ENCODE measurements at regions not wholly inside any gene's neighbourhood (a gene's known extent, or its start where the extent isn't known, plus 50 kb on each side); places are given as distances from the start of the nearest gene placed in this dataset.

- no peak for DNase-seq (ENCODE audit: low read depth)
Observed at GRCh38 chr4:174438711-174439110, 83.6 kb downstream of the HPGD start.

DNA sequence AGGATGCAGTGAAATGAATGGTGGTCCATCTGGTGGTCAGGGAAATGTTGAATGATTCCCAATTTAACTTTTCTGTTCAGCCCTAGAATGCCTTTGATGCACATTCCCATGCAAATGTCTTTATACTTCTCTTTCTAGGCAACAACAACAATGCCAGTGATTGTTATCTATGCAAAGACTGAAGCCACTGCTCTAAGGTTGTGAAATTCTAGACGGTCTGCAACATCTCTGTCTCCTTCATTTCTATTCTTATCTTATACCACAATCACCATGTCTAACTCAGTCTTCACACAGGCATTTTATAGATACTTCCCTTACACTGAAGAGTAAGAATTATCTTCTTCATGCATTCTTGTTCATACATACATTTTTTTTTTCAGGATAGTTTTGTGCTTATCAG is 84.5 kb downstream of the HPGD start:
- DNase-seq (ENCODE audit: low read depth), result no peak

GRCh38 chr4:174437324-174437723 is 85.0 kb downstream of the HPGD start:
- peak; percentile 35 for DNase-seq (ENCODE audit: low read depth)

DNA sequence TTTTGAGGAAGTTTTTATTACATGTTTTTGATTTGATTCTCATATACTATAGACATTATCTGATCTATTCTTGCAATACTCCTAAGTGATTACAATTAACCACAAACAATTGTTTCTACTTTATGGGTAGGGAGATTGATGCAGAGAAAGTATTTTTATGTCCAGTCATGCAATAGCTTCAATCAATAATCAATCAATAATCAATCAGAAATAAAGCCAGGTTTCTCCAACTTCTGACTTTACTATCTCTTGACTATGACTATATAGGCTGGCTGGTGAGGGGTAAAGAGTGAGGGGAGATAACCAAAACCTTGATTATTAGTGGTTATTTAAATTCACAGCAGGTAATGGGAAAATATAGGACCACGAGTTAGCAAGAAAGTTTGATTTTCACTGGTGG is 85.9 kb downstream of the HPGD start:
- DNase-seq (ENCODE audit: low read depth), result no peak

- DNase-seq (ENCODE audit: low read depth), result no peak
Observed at GRCh38 chr4:174435974-174436373, 86.3 kb downstream of the HPGD start.

DNA sequence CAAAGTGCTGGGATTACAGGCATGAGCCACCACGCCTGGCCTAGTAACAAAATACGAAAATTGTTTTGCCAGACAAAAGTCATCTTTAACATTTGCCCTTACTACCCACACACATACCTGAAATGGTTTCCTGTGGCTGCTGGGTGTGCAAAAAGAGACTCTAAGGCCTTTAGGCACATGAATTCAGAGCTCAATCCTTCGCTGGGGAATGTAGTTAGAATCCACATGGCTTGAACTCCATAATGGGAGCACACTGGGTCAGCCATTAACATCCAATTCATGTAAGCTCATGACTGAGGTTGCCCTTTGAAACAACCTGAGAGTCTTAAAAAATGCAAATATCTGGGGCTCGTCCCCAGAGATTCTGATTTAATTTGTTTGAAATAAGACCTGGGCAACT is 87.8 kb downstream of the HPGD start:
- no peak for DNase-seq (ENCODE audit: low read depth)

- no peak for DNase-seq (ENCODE audit: low read depth)
Observed at GRCh38 chr4:174430576-174430975, 91.7 kb downstream of the HPGD start.

GRCh38 chr4:174429701-174430410 is 92.4 kb downstream of the HPGD start:
- DNase-seq (ENCODE audit: low read depth), result no peak

DNA sequence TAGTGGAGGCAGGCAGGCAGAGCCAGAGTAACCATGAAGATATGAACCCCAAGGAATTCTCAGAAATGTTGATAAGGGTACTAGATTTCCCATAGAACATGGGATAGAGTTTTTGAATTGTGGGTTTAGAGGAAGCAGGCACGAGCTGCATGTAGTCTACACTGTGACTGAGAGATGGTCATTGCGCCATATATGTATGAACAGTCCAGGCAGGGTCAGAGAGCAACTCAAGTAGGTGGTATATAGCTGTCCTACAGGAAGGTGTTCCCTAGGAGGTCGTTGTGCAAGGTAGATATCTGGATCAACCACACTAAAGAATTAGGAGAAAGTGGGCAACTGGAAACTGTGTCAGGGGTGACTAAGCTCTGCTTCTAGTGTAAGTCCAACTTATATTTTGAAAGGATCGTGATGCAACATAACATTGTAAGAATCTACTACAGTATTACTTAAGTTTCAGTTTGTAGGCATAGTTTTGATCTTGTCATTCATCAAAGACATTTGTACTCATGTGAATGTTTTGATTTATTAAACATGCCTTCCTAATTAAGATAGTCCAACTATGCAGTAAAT is 94.6 kb downstream of the HPGD start:
- DNase-seq (ENCODE audit: low read depth), result no peak

- DNase-seq (ENCODE audit: low read depth), result no peak
Observed at GRCh38 chr4:174425669-174426068, 96.6 kb downstream of the HPGD start.

DNA sequence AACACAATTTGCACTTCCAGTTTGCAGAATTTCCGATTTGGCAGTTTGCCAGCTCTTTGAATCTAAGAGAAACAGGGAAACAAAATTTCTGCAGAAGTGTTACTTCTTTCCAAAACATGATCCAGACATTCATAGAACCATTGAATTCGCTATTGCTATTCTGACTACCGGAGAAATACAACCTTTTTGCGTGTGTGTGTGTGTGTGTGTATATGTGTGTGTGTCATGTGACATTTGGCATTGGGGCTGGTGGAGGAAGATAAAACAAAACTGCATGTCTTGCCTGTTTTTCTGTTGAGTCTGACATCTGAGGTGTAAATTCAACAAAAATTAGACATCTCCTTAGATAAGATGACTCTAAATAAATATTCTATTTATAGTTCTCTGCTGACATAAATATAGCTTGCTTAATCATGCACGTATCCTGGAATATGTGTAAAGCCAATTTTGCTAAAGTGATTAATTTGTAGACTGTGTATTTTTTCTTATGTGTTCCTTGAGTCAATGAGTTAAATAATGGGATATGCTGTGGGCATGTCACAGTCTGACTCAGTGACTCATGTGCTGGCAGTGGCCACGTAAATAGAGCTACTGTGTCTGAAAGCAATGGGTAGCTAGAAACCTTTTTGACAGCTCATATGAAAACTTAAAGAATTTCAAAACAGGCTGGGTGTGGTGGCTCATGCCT is 98.9 kb downstream of the HPGD start:
- peak; percentile 60 for DNase-seq (ENCODE audit: low read depth)

- DNase-seq (ENCODE audit: low read depth), result no peak
Observed at GRCh38 chr4:174422893-174423256, 99.4 kb downstream of the HPGD start.

DNA sequence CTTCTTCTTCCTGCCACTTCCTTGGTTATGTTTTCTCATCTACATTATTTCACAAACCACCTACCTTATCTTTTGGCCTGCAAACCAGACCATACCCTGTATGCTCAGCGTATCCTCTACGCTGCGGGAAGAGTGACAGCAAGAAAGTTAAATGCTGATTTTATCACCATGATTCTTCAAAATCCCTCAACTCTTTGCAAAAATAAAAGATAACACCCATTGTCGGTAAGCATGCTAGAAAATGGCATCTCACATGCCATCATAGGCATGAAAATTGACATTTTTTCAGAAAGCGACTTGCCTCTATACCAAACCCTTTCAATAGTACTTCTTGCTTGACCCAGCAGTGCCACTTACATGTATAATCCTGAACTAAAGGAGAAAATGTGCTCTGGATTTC is 102.0 kb downstream of the HPGD start:
- DNase-seq (ENCODE audit: low read depth), result no peak

DNA sequence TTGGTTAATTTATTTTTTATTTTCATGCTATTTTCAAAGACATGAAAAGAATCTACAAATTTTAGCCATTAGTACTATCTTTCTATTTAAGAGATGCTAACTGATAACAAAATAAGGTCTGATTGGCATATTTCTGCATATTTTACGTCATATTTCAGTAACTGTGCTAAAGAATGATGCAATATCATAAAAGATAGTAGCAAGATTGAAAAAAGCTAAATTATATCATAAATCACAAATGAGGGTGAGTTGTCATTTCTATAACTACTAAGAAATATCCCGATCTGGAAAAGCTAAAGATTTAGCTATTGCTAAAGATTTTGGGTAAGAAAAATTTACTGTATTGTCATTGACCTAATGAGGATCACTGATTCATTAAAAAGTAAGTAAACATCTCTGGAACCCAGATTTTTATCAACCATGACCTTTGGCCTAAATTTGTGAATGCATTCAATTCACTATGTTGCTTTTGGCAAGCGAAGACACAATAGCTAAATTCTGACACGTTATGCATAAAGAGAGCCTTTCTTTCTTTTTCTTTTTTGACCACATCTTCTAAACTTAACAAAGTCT is 103.6 kb downstream of the HPGD start:
- DNase-seq (ENCODE audit: low read depth), result no peak

DNA sequence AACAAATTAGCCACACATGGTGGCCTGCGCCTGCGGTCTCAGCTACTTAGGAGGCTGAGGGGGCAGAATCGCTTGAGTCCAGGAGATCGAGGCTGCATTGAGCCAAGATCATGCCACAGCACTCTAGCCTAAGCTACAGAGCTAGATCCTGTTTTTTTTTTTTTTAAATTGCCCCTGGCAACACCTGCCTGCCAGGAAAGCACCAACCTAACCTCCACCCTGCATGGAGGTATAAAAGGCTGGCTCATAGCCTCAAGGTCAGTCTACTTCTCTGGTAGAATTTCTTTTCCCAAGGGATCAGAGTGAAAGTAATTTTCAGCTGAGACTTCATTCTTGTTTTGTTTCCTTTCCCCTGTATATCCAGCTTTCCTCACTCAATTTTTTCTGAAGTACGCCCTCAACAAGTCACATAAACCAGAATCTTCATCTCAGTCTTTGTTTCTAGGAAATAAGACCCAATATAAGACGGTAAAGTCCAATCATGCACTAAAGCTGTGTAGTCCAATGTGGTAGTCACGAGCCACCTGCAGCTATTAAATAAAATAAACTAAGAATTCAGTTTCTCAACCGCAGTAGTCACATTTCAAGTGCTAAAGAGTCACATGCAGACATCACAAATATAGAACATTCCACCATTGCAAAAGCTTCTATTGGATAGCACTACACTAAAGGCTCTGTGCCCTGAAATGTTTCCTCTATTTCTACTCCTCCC is 113.3 kb downstream of the HPGD start:
- no peak for DNase-seq (ENCODE audit: low read depth)

DNA sequence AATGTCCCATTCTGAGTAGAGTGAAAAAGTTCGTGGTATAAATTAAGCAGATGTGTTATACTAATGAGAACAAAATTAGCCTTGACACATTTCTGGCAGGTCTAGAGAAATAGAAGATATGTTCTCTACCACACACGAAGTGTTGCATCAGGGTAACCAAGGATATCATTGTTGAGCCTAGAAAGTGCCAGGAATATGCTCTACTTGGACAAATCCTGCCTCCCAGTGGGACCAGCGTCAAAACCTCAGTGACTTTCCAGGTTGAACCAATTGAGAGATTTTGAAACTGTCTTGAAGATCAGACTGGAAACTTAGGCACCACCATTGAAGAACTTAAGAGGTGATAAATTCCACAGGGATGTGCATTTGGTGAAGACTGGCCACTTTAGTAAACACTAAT is 115.9 kb downstream of the HPGD start:
- DNase-seq (ENCODE audit: low read depth), result no peak

GRCh38 chr4:174405923-174406322 is 116.4 kb downstream of the HPGD start:
- DNase-seq (ENCODE audit: low read depth), result no peak

DNA sequence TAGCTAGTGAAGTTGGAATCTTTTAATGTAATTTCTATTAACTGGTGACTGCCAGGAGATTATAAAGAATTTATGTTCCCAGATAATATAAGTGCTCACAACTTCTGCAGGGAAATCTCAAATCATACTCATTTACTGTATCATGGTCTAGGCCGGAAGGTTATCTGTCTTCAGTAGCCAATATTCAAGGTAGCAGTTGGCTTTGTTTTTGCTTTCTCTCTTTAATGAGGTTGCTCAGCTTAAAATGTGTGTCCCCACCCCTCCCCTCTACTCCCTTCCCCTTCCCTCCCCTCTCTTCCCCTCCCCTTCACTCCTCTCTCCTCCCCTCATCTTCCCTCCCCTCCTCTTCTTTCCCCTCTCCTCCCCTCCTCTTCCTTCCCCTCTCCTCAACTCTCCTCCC is 117.6 kb downstream of the HPGD start:
- no peak for DNase-seq (ENCODE audit: low read depth)

DNA sequence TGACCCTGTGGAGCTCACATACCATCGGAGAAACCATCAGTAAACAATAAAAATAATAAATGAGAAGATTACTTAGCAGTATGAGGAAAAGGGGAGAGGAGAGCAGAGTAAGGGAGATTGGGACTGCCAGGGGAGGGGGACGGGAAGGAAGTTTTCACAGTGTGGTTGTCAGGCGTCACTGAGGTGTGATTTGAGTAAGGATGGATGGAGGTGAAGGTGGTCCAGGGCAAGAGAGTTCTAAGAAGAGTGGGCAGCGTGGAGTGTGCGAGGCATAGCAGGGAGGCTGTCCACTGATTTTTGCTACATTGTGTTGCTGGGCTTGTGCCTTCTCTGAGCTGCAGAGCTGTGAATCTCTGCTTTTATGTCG is 119.1 kb downstream of the HPGD start:
- DNase-seq (ENCODE audit: low read depth), result no peak

- no peak for DNase-seq (ENCODE audit: low read depth)
Observed at GRCh38 chr4:174402470-174403176, 118.9 kb downstream of the CEP44 start.

DNA sequence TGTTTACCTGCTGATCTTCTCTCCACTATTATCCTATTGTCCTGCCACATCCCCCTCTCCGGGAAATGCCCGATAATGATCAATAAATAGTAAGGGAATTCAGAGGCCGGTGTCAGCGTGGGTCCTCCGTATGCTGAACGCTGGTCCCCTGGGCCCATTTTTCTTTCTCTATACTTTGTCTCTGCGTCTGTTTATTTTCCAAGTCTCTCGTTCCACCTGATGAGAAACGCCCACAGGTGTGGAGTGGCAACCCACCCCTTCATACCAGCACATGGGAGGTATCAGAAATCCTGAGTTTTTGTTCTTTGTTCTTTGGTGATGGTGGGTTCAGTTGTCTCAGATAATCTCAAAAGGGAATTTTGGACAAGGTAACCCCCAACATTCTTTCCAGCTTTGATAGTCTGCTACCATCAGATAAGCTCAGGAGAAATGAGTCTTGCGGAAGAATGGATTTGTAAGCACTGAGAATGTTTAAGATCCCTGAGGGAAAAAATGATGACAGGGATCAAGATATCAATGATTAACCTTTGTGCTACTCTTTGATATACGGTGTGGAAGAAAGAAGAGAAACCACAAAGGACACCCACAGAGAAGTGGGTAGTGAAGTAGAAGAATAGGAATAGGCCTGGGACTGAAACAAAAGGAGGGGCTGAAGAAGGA is 117.9 kb downstream of the CEP44 start:
- DNase-seq (ENCODE audit: low read depth), result no peak
